ENCODE measurements at regions not wholly inside any gene's neighbourhood (a gene's known extent, or its start where the extent isn't known, plus 50 kb on each side); places are given as distances from the start of the nearest gene placed in this dataset.

- in situ Hi-C loops (cut with MboI), result no loop called here
- POLR2A ChIA-PET, result no interaction called here
- Histone ChIP-seq H2AFZ (ENCODE audit: control insufficient read depth, low read depth, low read length) (no peak overlapping the region), H3K27ac (ENCODE audit: control insufficient read depth, insufficient read depth) (no peak overlapping the region), H3K4me2 (ENCODE audit: control insufficient read depth, insufficient read depth) (no peak overlapping the region), H3K79me2 (ENCODE audit: control insufficient read depth, insufficient read depth, low read length) (no peaks in the 10 kb centered on the region), H3K4me1 (ENCODE audit: control insufficient read depth, insufficient read depth, low read length) (no peaks in the 10 kb centered on the region), H3K9me3 (replicated peaks; ENCODE audit: control insufficient read depth, insufficient read depth, low read length) (no peaks in the 10 kb centered on the region; the same call in 1 of the 3 replicates), H3K4me3 (no peak overlapping the region), H3K27me3 (replicated peaks in 1 of 2; ENCODE audit: control insufficient read depth in 2 of 2, insufficient read depth in 2 of 2, low read length in 1 of 2) (no peaks in the 10 kb centered on the region), H3K9ac (ENCODE audit: control insufficient read depth, insufficient read depth, low read length) (no peak overlapping the region), H4K20me1 (ENCODE audit: control insufficient read depth, insufficient read depth) (no peaks in the 10 kb centered on the region), H3K36me3 (ENCODE audit: control insufficient read depth in 2 of 2, insufficient read depth in 2 of 2, low read length in 1 of 2) (no peaks in the 10 kb centered on the region)
- intact Hi-C loops (cut with micrococcal nuclease; ENCODE audit: unreplicated experiment), result no loop called here
- CTCF ChIA-PET, result interaction anchor here (0.6 to 4.5 kb wide), 6 partner anchors 10 to 519 kb away, joined by 3 to 36 read pairs (median 6); no protein-coding TSS in a partner anchor
- ATAC-seq (no peak), DNase-seq (ENCODE audit: low read depth, low spot score) (no peak), FAIRE-seq (no peak)
- no peak for TF ChIP-seq NKRF (conservative IDR thresholded peaks at IDR 0.05)
- no peak for TF ChIP-seq SMAD1 (IDR thresholded peaks at IDR 0.05; ENCODE audit: low read depth, partially characterized antibody)
- TF ChIP-seq MAX (IDR thresholded peaks at IDR 0.05; ENCODE audit: low read depth, low read length), result no peak
- TF ChIP-seq BACH1 (IDR thresholded peaks at IDR 0.05; ENCODE audit: borderline replicate concordance), result no peak
- no peak for TF ChIP-seq ATF3 (IDR thresholded peaks at IDR 0.05; ENCODE audit: borderline replicate concordance, extremely low read depth, low read depth, low read length)
- no peak for TF ChIP-seq TAF1 (IDR thresholded peaks at IDR 0.05; ENCODE audit: borderline replicate concordance, low read depth, low read length)
- no peak for TF ChIP-seq SREBF1 (IDR thresholded peaks at IDR 0.05; ENCODE audit: low read length)
- no peak for TF ChIP-seq NFIC (IDR thresholded peaks at IDR 0.05; ENCODE audit: low read depth, low read length)
- TF ChIP-seq WRNIP1 (IDR thresholded peaks at IDR 0.05; ENCODE audit: borderline replicate concordance, low read depth, low read length), result no peak
- TF ChIP-seq IKZF2 (IDR thresholded peaks at IDR 0.05), result no peak
- RAD21 ChIA-PET (ENCODE audit: unreplicated experiment), result interaction anchor here (4.3 kb wide), 1 partner anchor 205 kb away, joined by 32 read pairs; the partner anchor contains the start of gene ZFP36L2
- WGBS (ENCODE audit: insufficient coverage, insufficient replicate concordance, low lambda C conversion rate, missing lambda C conversion rate), result 62% methylated on average over 5 of the region's 5 CpGs
- BruUV-seq (replicated peaks), result no TSS peak
- SMC1A ChIA-PET (ENCODE audit: uncharacterized antibody, unreplicated experiment), result interaction anchor here (1.9 to 4.6 kb wide), 2 partner anchors 78 to 206 kb away, joined by 5 to 37 read pairs; no protein-coding TSS in a partner anchor
These were observed 203.5 kb downstream of the ZFP36L2 start for GRCh38 chr2:43022896-43023295.
